ENCODE measurements at regions not wholly inside any gene's neighbourhood (a gene's known extent, or its start where the extent isn't known, plus 50 kb on each side); places are given as distances from the start of the nearest gene placed in this dataset.
"Not testable (repeated sequence)": the region's sequence is repeated elsewhere in the genome, so short reads cannot be mapped to it uniquely, and the experiment has no call there.

DNA sequence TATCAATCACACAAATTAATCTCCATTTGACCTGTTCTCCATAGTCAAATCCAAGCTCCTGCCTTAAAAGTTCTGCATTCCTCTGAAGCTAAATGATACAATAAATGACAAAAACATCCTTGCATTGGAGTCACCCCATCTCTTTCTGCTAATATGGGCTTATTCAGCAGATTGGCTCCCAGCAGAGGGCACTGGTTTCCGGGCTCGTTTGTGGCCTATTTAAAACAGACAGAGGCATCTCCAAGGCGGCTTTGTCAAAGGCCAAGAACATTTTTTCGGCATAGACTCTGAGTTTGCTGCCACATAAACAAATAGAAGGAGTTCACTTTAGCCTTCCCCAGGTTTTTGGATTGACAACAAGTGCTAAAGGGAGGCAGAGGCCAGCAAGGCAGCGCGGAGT lies 204.4 kb upstream of the RASGRP1 start:
- no peaks in the 10 kb centered on the region for H3K36me3 Mint-ChIP-seq (ENCODE audit: insufficient read depth)
- no peak overlapping the region for H3K27ac Mint-ChIP-seq
- no peaks in the 10 kb centered on the region for H3K9me3 Mint-ChIP-seq
- H3K4me1 Mint-ChIP-seq (ENCODE audit: low read depth in 2 of 2): no peaks in the 10 kb centered on the region
- no peak overlapping the region for H3K4me3 Mint-ChIP-seq
- no peak for DNase-seq
- no peak for ATAC-seq (replicated peaks)
- H3K27me3 Mint-ChIP-seq: peaks cover 9 to 17% of the 10 kb centered on the region in 2 donors

- Mint-ChIP-seq H3K9me3 (no peaks in the 10 kb centered on the region), H3K4me3 (no peak overlapping the region), H3K27me3 (peaks cover 9 to 21% of the 10 kb centered on the region in 2 donors), H3K27ac (no peak overlapping the region), H3K4me1 (ENCODE audit: low read depth in 2 of 2) (no peaks in the 10 kb centered on the region), H3K36me3 (ENCODE audit: insufficient read depth) (no peaks in the 10 kb centered on the region)
- no peak for ATAC-seq (replicated peaks)
- no peak for DNase-seq
Observed at GRCh38 chr15:38769492-38769891, 204.9 kb upstream of the RASGRP1 start.

DNA sequence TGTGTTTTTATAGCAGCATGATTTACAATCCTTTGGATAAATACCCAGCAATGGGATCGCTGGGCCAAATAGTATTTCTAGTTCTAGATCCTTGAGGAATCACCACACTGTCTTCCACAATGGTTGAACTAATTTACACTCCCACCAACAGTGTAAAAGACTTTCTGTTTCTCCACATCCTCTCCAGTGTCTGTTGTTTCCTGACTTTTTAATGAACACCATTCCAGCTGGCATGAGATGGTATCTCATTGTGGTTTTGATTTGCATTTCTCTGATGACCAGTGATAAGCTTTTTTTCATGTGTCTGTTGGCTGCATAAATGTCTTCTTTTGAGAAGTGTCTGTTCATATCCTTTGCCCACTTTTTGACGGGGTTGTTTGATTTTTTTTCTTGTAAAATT lies 209.5 kb upstream of the RASGRP1 start:
- peaks cover 31 to 49% of the 10 kb centered on the region in 2 donors for H3K27me3 Mint-ChIP-seq
- ATAC-seq (replicated peaks): not testable (repeated sequence)

DNA sequence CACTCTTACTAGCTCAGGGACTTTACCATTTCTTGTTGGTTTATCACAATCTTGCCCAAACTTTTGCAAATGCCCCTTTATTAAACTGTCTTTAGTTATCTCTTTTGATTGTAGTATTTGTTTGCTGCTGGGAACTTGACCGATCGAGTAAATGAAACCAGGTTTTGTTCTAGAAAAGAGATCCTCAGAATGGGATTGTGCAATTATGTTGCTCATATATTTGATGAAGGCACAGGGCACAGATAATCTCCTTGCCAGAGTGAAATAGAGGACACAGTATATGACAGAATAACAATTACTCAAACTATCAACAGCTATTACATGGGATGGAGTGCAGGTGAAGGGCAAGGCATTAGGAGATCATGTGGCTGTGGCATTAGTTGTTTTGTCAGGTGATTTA lies 216.6 kb upstream of the RASGRP1 start:
- Mint-ChIP-seq H3K9me3 (no peaks in the 10 kb centered on the region), H3K27me3 (peaks cover 46 to 68% of the 10 kb centered on the region in 2 donors), H3K4me1 (ENCODE audit: low read depth in 2 of 2) (no peaks in the 10 kb centered on the region), H3K27ac (no peak overlapping the region), H3K36me3 (ENCODE audit: insufficient read depth) (no peaks in the 10 kb centered on the region), H3K4me3 (no peak overlapping the region)
- DNase-seq (no peak), ATAC-seq (replicated peaks) (no peak)

More for the DNA sequence above, 209.5 kb upstream of the RASGRP1 start:
- not testable (repeated sequence) for H3K4me3 Mint-ChIP-seq; H3K27ac Mint-ChIP-seq; DNase-seq; H3K9me3 Mint-ChIP-seq; H3K36me3 Mint-ChIP-seq (ENCODE audit: insufficient read depth); H3K4me1 Mint-ChIP-seq (ENCODE audit: low read depth in 2 of 2)

DNA sequence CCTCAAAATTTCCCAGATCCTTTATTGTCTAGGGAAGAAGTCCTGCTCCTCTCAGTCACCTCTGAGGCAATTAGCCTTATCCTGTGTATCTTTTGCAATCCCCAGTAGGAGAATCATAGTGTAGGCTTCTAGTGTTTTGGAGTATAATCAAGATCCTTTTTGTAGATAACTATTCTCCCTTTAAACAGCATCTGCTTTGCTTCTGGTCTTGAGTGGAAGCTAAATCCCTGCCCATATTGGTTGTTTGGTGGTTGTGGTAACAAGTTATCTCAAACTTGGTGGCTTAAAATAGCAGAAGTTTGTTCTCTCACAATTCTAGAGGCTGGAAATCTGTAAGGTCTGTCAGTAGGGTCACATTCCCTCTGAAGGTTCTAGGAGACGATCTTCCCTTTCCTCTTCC lies 217.5 kb upstream of the RASGRP1 start:
- DNase-seq: no peak
- Mint-ChIP-seq H3K4me3 (no peak overlapping the region), H3K36me3 (ENCODE audit: insufficient read depth) (no peaks in the 10 kb centered on the region), H3K27ac (no peak overlapping the region), H3K4me1 (ENCODE audit: low read depth in 2 of 2) (no peaks in the 10 kb centered on the region), H3K9me3 (no peaks in the 10 kb centered on the region), H3K27me3 (peaks cover 36 to 59% of the 10 kb centered on the region in 2 donors)
- ATAC-seq (replicated peaks): no peak

DNA sequence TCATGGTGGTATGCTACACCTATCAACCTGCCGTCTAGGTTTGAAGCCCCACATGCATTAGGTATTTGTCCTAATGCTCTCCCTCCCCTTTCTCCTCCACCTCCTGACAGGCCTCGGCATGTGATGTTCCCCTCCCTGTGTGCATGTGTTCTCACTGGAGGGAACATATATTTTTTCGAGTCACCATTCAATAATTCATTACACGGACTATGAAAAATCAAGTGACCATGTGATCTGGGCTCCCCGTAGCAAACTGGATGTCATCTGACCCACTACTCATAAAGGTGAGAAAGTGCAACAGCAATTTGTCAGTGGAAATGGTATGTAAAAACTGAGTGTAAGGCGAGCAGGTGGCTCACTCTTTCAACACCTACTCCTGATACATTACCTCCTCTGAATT lies 224.3 kb upstream of the RASGRP1 start:
- DNase-seq (no peak), ATAC-seq (replicated peaks) (no peak)
- Mint-ChIP-seq H3K9me3 (no peaks in the 10 kb centered on the region), H3K27me3 (peaks cover 0 to 19% of the 10 kb centered on the region in 2 donors), H3K4me1 (ENCODE audit: low read depth in 2 of 2) (no peaks in the 10 kb centered on the region), H3K27ac (no peak overlapping the region), H3K36me3 (ENCODE audit: insufficient read depth) (no peaks in the 10 kb centered on the region), H3K4me3 (no peak overlapping the region)

- peaks cover 2 to 24% of the 10 kb centered on the region in 2 donors for H3K27me3 Mint-ChIP-seq
- DNase-seq (no peak), ATAC-seq (replicated peaks) (no peak)
- H3K9me3 Mint-ChIP-seq: no peaks in the 10 kb centered on the region
- H3K27ac Mint-ChIP-seq: no peak overlapping the region
- no peak overlapping the region for H3K4me3 Mint-ChIP-seq
- no peaks in the 10 kb centered on the region for H3K36me3 Mint-ChIP-seq (ENCODE audit: insufficient read depth)
- H3K4me1 Mint-ChIP-seq (ENCODE audit: low read depth in 2 of 2): no peaks in the 10 kb centered on the region
Observed at GRCh38 chr15:38789566-38789965, 225.0 kb upstream of the RASGRP1 start.

DNA sequence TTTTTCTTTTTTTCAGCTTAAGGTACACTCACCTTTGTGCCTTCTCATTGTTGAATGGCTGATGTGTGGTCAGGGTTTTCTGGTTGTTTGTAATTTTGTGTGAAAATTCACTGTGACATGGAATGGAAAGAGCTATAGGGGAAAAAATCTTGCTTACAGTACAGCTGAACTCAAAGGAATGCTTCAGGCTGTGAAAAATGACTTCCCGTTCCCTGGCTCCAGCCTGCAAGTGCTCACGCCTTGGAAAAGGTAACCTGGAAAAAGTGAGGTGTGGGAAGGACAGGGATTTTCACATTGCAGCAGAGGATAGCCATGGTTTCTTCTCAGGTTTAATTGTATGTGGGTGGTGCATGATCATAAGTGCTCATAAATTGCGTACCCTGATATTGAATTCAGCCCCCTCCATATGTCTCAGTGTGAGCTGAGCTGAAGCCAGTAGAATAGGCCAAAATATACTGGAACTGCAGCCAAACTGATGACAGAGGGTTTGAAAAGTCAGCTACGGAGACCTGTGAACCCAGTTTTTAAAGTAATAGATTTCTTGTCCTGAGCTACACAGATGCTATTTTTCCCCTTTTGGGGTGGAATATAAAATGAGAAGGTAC lies 228.7 kb upstream of the RASGRP1 start:
- Mint-ChIP-seq H3K4me1 (ENCODE audit: low read depth in 2 of 2) (no peaks in the 10 kb centered on the region), H3K27ac (no peak overlapping the region), H3K36me3 (ENCODE audit: insufficient read depth) (no peaks in the 10 kb centered on the region), H3K4me3 (no peak overlapping the region), H3K27me3 (peaks cover 5 to 21% of the 10 kb centered on the region in 2 donors), H3K9me3 (no peaks in the 10 kb centered on the region)
- DNase-seq (no peak), ATAC-seq (replicated peaks) (no peak)

DNA sequence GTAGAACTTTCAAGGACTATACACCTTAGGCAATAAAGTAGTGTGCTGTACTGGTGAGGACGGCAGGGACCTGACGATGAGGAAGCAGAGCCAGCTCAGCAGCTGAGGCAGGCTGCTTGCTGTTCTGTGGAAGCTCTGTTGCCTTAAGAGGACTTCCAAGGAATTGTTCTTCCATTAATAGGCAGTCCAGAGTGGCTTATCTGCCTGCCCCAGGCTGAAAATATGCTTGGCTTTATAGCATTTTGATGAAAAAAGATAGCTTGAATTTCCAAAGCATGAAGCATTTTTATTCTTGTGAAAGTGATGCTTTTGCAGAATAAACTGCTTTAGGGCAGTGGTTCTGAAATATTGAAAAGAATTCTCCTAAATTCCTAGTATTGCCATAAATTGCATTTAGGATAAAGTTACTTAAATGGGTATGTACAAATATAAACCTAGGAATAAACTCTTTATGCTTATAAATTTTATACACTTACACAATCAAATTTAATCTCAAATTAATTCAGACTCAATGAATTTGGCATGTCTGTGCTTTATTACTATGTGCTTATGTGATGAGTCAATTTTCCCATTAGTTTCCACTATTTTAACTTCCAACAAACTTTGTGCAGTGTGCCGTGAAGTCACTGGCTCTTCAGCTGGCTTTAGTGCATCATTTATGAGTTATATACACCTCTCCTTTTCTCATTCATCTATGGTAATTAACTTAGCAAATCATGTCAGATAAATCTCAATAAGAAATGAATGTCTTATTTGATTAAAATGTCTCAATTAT lies 231.0 kb upstream of the RASGRP1 start:
- no peak overlapping the region for H3K4me3 Mint-ChIP-seq
- no peak overlapping the region for H3K27ac Mint-ChIP-seq
- DNase-seq (no peak), ATAC-seq (replicated peaks) (no peak)
- no peaks in the 10 kb centered on the region for H3K36me3 Mint-ChIP-seq (ENCODE audit: insufficient read depth)
- no peaks in the 10 kb centered on the region for H3K4me1 Mint-ChIP-seq (ENCODE audit: low read depth in 2 of 2)
- peaks cover 22 to 28% of the 10 kb centered on the region in 2 donors for H3K27me3 Mint-ChIP-seq
- H3K9me3 Mint-ChIP-seq: no peaks in the 10 kb centered on the region

DNA sequence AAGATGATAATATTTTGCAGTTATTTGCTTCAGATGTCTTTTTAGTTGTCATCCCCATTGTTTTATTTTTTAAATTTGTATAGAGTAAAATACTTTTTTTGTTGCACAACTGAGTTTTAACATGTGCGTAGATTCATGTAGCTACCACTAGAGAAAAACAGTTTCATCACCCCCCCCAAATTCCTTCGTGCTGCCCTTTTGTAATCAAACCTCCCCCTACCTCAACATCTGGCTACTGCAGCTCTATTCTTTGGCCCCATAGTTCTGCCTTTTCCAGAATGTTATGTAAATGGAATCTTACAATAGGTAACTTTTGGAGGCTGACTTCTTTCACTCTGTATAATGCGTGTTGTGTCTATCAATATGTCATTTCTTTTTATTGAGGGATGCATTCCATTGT lies 232.0 kb upstream of the RASGRP1 start:
- ATAC-seq (replicated peaks) (no peak), DNase-seq (no peak)
- H3K27ac Mint-ChIP-seq: no peak overlapping the region
- H3K4me1 Mint-ChIP-seq (ENCODE audit: low read depth in 2 of 2): no peaks in the 10 kb centered on the region
- H3K9me3 Mint-ChIP-seq: no peaks in the 10 kb centered on the region
- no peak overlapping the region for H3K4me3 Mint-ChIP-seq
- H3K36me3 Mint-ChIP-seq (ENCODE audit: insufficient read depth): no peaks in the 10 kb centered on the region
- H3K27me3 Mint-ChIP-seq: peaks cover 25 to 38% of the 10 kb centered on the region in 2 donors

- ATAC-seq (replicated peaks); H3K9me3 Mint-ChIP-seq; H3K4me3 Mint-ChIP-seq; H3K36me3 Mint-ChIP-seq (ENCODE audit: insufficient read depth); H3K4me1 Mint-ChIP-seq (ENCODE audit: low read depth in 2 of 2); DNase-seq; H3K27ac Mint-ChIP-seq: not testable (repeated sequence)
- H3K27me3 Mint-ChIP-seq: peaks cover 34 to 47% of the 10 kb centered on the region in 2 donors
Observed at GRCh38 chr15:38797506-38797905, 232.9 kb upstream of the RASGRP1 start.

DNA sequence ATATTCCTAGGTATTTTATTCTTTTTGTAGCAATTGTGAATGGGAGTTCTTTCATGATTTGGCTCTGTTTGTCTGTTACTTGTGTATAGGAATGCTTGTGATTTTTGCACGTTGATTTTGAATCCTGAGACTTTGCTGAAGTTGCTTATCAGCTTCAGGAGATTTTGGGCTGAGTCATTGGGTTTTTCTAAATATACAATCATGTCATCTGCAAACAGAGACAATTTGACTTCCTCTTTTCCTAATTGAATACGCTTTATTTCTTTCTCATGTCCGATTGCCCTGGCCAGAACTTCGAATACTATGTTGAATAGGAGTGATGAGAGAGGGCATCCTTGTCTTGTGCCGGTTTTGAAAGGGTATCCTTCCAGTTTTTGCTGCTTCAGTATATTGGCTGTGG lies 234.6 kb upstream of the RASGRP1 start:
- H3K4me1 Mint-ChIP-seq (ENCODE audit: low read depth in 2 of 2); H3K27ac Mint-ChIP-seq; H3K36me3 Mint-ChIP-seq (ENCODE audit: insufficient read depth); H3K9me3 Mint-ChIP-seq; DNase-seq; H3K4me3 Mint-ChIP-seq; ATAC-seq (replicated peaks): not testable (repeated sequence)
- peaks cover 37 to 38% of the 10 kb centered on the region in 2 donors for H3K27me3 Mint-ChIP-seq

GRCh38 chr15:38809621-38810020 lies 245.0 kb upstream of the RASGRP1 start:
- no peaks in the 10 kb centered on the region for H3K9me3 Mint-ChIP-seq
- peaks cover 3% of the 10 kb centered on the region for H3K36me3 Mint-ChIP-seq (ENCODE audit: insufficient read depth)
- DNase-seq (no peak), ATAC-seq (replicated peaks) (no peak)
- no peak overlapping the region for H3K4me3 Mint-ChIP-seq
- no peaks in the 10 kb centered on the region for H3K27me3 Mint-ChIP-seq
- H3K27ac Mint-ChIP-seq: no peak overlapping the region
- no peaks in the 10 kb centered on the region for H3K4me1 Mint-ChIP-seq (ENCODE audit: low read depth in 2 of 2)

- Mint-ChIP-seq H3K36me3 (ENCODE audit: insufficient read depth) (peaks cover 3% of the 10 kb centered on the region), H3K9me3 (no peaks in the 10 kb centered on the region), H3K4me3 (no peak overlapping the region), H3K27ac (no peak overlapping the region), H3K4me1 (ENCODE audit: low read depth in 2 of 2) (no peaks in the 10 kb centered on the region), H3K27me3 (peaks cover 0 to 5% of the 10 kb centered on the region in 2 donors)
- ATAC-seq (replicated peaks) (no peak), DNase-seq (no peak)
Observed at GRCh38 chr15:38810686-38811085, 246.1 kb upstream of the RASGRP1 start.
